Spleen (tissue), 11 donors: ENCODE measurements at regions not wholly inside any gene's neighbourhood (a gene's known extent, or its start where the extent isn't known, plus 50 kb on each side); places are given as distances from the start of the nearest gene placed in this dataset.

Source experiments
- DNase-seq: peaks from one replicate; pipeline ENCODE4 v3.0.0-alpha.2; 2020
- H3K27ac ChIP-seq, 8 donors: fragments of 200-600 bp; sonication (generic) in 7 of 8; 1 replicate in 4 of 8; 2 replicates in 4 of 8; pipeline versions ENCODE4 v1.5.0 to v1.8.0; 2016 to 2021; ENCODE audit warnings: inconsistent platforms in 4 of 8, mild to moderate bottlenecking in 4 of 8, moderate library complexity in 1 of 8
- H3K27me3 ChIP-seq, 7 donors: fragments of 200-600 bp; sonication (generic) in 6 of 7; replicated peaks in 1 of 7; 1 replicate in 4 of 7; 2 replicates in 3 of 7; pipeline versions ENCODE4 v1.5.0 to v1.8.0; 2016 to 2021; ENCODE audit warnings: inconsistent platforms in 3 of 7, mild to moderate bottlenecking in 1 of 7
- H3K36me3 ChIP-seq, 6 donors: fragments of 200-600 bp; sonication (generic) in 5 of 6; 1 replicate in 4 of 6; 2 replicates in 2 of 6; pipeline versions ENCODE4 v1.5.0 to v1.8.0; 2016 to 2021; ENCODE audit warnings: inconsistent platforms in 2 of 6
- H3K4me1 ChIP-seq, 6 donors: fragments of 200-600 bp; sonication (generic) in 5 of 6; 1 replicate in 3 of 6; 2 replicates in 3 of 6; pipeline versions ENCODE4 v1.5.0 to v1.8.0; 2016 to 2021; ENCODE audit warnings: inconsistent platforms in 3 of 6
- H3K4me3 ChIP-seq, 8 donors: fragments of 200-600 bp; sonication (generic) in 7 of 8; 1 replicate in 4 of 8; 2 replicates in 4 of 8; pipeline versions ENCODE4 v1.5.0 to v1.8.0; 2016 to 2021; ENCODE audit warnings: inconsistent platforms in 4 of 8, mild to moderate bottlenecking in 4 of 8, moderate library complexity in 2 of 8
- H3K9me3 ChIP-seq, 8 donors: fragments of 200-600 bp; sonication (generic) in 7 of 8; 1 replicate in 4 of 8; 2 replicates in 4 of 8; pipeline versions ENCODE4 v1.5.0 to v1.8.0; 2016 to 2021; ENCODE audit warnings: inconsistent platforms in 4 of 8
- POLR2A ChIP-seq, 3 donors: fragments of 450-650 bp; IDR thresholded peaks; one replicate each; pipeline ENCODE4 v1.5.1; 2017; ENCODE audit warnings: antibody characterized with exemption in 3 of 3, mild to moderate bottlenecking in 1 of 3
- POLR2AphosphoS5 ChIP-seq, 3 donors: sonication (generic); formaldehyde crosslinking; IDR thresholded peaks; one replicate each; pipeline ENCODE4 v1.5.1; 2017; ENCODE audit warnings: antibody characterized with exemption in 3 of 3
- WGBS, 5 donors: extraction: QIAGEN DNeasy Blood & Tissue Kit in 3 of 5; methylation state at CpG; one replicate each; pipeline versions ENCODE4 v1.1.5 to v1.1.7; 2013 to 2018; 5-methylcytosine and 5-hydroxymethylcytosine counted together
- intact Hi-C: fragments of 100-400 bp; cut with DNase I; formaldehyde crosslinking; loops from one replicate; pipeline ENCODE4 v1.15.0; 2023; ENCODE audit warnings: low total_unique reads
- TF ChIP-seq, protein P1 (sequence below), 11 experiments: fragments of 200-600 bp in 7 of 11; fragments of 450-650 bp in 4 of 11; sonication (generic) in 4 of 11; IDR thresholded peaks in 8 of 11; conservative IDR thresholded peaks in 3 of 11; 1 replicate in 7 of 11; 2 replicates in 4 of 11; pipeline versions ENCODE4 v1.4.0 to v1.8.0; 2016 to 2021; ENCODE audit warnings: antibody characterized with exemption in 11 of 11, inconsistent platforms in 4 of 11, mild to moderate bottlenecking in 1 of 11
- donor health status: healthy with polysubstance abuse.
- donor health status: DM: no; HTN: no; CAD: no; lungs with moderate emphysema.
- donor health status: DM: no; HTN: no; CAD: no.
- donor health status: Bipolar disorder and iron deficiency.
- donor health status: healthy.
- donor health status: DM: no; HTN: no; CAD: no.
- donor health status: DM: yes; HTN: yes; CAD: no.

DNA sequence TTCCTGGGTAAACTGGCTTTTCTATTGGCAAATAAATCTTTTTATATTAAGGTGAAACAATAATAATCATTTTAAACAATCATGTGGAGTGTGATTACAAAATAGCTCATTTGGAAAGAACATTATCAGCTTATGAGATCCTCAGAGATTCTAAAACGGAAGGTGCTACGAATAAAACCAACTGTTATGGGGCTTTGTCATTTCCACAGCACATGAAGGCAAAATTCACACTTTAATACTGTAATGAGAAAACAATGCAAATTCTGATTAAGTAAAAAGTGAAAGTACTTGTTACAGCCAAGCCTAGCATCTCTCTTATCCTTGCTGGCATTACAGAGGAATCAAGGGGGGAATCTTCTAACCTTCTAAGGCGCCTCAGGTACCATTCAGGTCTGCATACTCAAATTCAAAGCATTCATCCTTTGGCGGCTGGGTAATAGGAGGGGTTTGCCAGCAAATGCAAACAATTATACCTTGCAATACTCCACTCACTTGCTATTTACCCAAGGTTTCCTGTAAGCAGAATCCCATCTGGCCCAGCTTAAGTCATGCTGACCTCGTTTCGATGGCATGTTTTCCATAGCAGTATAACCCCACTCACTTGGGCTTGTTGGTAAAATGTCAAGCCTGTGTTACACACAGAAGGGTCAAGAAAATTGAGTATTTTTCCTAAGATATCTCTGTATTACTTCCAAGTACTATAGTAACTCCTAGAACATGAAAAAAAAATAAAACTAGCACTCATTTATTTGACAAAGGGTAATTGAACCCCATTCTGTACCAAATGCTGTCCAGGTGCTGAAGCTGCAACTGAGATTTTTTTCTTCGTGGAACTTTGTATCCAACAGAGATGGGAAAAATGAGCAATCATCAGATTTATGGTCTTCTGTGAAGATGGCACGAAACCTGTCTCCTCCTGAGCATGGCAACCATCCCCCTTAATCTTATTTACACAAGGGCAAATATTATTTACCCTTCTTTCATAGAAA lies 183.7 kb upstream of the LMCD1 start:
- TF ChIP-seq POLR2AphosphoS5 (IDR thresholded peaks at IDR 0.05) = no peak
- TF ChIP-seq POLR2A (IDR thresholded peaks at IDR 0.05) = no peak
- TF ChIP-seq, protein P1, sequence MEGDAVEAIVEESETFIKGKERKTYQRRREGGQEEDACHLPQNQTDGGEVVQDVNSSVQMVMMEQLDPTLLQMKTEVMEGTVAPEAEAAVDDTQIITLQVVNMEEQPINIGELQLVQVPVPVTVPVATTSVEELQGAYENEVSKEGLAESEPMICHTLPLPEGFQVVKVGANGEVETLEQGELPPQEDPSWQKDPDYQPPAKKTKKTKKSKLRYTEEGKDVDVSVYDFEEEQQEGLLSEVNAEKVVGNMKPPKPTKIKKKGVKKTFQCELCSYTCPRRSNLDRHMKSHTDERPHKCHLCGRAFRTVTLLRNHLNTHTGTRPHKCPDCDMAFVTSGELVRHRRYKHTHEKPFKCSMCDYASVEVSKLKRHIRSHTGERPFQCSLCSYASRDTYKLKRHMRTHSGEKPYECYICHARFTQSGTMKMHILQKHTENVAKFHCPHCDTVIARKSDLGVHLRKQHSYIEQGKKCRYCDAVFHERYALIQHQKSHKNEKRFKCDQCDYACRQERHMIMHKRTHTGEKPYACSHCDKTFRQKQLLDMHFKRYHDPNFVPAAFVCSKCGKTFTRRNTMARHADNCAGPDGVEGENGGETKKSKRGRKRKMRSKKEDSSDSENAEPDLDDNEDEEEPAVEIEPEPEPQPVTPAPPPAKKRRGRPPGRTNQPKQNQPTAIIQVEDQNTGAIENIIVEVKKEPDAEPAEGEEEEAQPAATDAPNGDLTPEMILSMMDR (IDR thresholded peaks at IDR 0.05 in 8 of 11, conservative IDR thresholded peaks at IDR 0.05 in 3 of 11) = no peak
- Histone ChIP-seq H3K4me3 (no peak overlapping the region), H3K4me1 (no peaks in the 10 kb centered on the region), H3K36me3 (no peaks in the 10 kb centered on the region), H3K9me3 (no peaks in the 10 kb centered on the region), H3K27me3 (no peaks in the 10 kb centered on the region), H3K27ac (no peak overlapping the region)
- WGBS, 5 donors = 83 to 91% (median 88%) methylated on average over 8 of the region's 8 CpGs
- no peak for DNase-seq
- intact Hi-C loops = no loop called here

DNA sequence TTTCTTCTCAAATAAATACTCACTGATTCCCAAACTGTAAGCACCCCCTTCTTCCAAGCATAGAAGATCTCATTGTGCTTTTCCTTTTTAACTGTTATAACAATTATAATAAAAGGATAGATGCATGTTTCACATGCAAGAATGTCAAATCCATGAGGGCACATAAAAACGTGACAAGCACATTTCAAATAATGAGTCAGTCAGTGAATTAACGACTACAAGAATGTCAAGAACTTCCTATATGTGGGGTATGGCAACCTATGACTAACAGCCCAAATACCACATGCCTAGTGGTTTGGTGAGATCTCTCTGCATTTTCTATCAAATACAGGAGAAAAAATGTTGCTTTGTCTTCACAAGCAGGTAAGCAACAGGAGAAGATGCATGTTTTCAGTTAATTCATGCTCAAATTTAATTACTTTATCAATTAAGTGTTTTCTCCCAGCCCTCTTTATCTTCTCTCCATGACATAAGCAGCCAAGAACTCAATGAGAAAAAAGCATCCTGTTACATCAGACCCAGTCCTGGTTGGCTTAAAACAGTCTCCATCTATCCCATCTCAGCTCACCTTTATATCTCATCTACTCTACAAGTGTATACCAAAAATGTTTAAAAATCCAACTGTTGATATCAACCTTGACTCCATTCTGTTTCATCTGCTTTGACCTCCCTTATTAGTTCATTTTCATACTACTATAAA lies 181.5 kb upstream of the LMCD1 start:
- no peaks in the 10 kb centered on the region for H3K9me3 ChIP-seq
- DNase-seq = no peak
- intact Hi-C loops = loop anchor here (10.0 kb wide), 1 partner anchor 95 kb away; no protein-coding TSS in a partner anchor
- no peak for TF ChIP-seq POLR2AphosphoS5 (IDR thresholded peaks at IDR 0.05)
- WGBS, 5 donors = 28 to 63% (median 38%) methylated on average over 2 of the region's 2 CpGs
- H3K4me1 ChIP-seq = no peaks in the 10 kb centered on the region
- no peak overlapping the region for H3K4me3 ChIP-seq
- no peaks in the 10 kb centered on the region for H3K36me3 ChIP-seq
- H3K27ac ChIP-seq = no peak overlapping the region
- no peaks in the 10 kb centered on the region for H3K27me3 ChIP-seq

DNA sequence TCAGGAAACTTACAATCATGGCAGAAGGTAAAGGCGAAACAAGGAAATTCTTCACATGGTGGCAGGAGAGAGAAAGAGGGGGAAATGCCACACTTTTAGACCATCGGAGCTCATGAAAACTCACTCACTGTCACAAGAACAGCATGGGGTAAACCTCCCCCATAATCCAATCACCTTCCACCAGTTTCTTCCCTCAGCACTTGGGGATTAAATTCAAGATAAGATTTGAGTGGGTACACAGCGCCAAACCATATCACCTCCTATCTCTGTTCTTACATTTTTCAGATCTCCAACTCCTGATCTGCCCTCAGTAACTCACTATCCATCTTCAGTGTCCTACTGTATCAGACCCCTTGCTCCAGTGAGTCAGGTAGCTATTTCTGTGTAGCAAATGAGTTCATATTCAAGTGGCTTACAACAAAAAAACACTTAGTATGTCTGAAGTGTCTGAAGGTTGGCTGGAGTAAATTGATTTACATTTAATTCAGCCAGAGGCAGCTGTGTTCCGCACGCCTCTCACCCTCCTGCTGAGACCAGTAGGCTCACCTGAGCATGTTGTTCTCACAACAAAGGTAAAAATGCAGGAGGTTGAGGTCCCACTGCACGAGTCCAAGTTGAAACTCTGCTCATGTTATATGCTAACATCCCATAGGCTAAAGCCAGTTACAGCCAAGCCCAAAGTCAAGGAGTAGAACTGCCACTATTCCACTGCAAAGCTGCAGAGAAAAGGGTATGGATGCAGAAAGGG lies 180.7 kb upstream of the LMCD1 start:
- no peak overlapping the region for H3K4me3 ChIP-seq
- no peaks in the 10 kb centered on the region for H3K9me3 ChIP-seq
- intact Hi-C loops = loop anchor here (10.0 kb wide), 1 partner anchor 94 kb away; no protein-coding TSS in a partner anchor
- no peaks in the 10 kb centered on the region for H3K36me3 ChIP-seq
- H3K27me3 ChIP-seq = no peaks in the 10 kb centered on the region
- no peaks in the 10 kb centered on the region for H3K4me1 ChIP-seq
- WGBS, 5 donors = 83 to 94% (median 90%) methylated on average over 6 of the region's 6 CpGs
- DNase-seq = no peak
- H3K27ac ChIP-seq = no peak overlapping the region
- no peak for TF ChIP-seq POLR2A (IDR thresholded peaks at IDR 0.05)
- no peak for TF ChIP-seq POLR2AphosphoS5 (IDR thresholded peaks at IDR 0.05)
- TF ChIP-seq, protein P1 (IDR thresholded peaks at IDR 0.05 in 8 of 11, conservative IDR thresholded peaks at IDR 0.05 in 3 of 11) = no peak

DNA sequence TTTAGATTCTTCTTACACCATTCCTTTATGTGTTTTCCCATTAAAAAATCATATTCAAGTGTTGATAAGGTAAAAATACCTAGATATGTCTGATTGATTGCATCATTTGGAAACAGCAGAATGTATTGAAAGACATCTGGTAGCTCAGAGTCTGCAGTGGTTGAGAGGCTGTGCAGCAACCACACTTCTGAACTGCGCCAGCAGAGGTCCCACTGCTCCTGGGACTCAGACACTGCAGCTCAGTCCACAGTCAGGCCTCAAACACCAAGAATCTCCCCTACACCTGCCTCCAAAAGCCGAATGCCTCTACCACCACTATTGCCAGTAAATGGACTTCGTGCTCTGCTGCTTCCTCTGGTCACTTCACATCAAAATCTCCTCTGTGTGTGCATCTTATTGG lies 176.9 kb upstream of the LMCD1 start:
- Histone ChIP-seq H3K4me1 (peaks cover 0 to 3% (median 0%) of the 10 kb centered on the region in 6 donors), H3K27ac (no peak overlapping the region), H3K9me3 (no peaks in the 10 kb centered on the region), H3K36me3 (no peaks in the 10 kb centered on the region), H3K27me3 (no peaks in the 10 kb centered on the region), H3K4me3 (no peak overlapping the region)
- peak; percentile 74 for DNase-seq
- intact Hi-C loops = loop anchor here (10.0 kb wide), 1 partner anchor 90 kb away; no protein-coding TSS in a partner anchor
- WGBS, 5 donors = 54 to 82% (median 66%) methylated on average over 3 of the region's 3 CpGs
- TF ChIP-seq POLR2AphosphoS5 (IDR thresholded peaks at IDR 0.05) = no peak
- TF ChIP-seq, protein P1 (IDR thresholded peaks at IDR 0.05 in 8 of 11, conservative IDR thresholded peaks at IDR 0.05 in 3 of 11) = peak in 9 of 11 experiments; percentile 11 to 65 (median 40)
